Ishikawa (cell line): ENCODE measurements at regions not wholly inside any gene's neighbourhood (a gene's known extent, or its start where the extent isn't known, plus 50 kb on each side); places are given as distances from the start of the nearest gene placed in this dataset.

ENCODE experiments used
- CEBPB ChIP-seq: IDR thresholded peaks from 2 replicates; pipeline ENCODE4 v1.6.1; 2012
- CREB1 ChIP-seq: IDR thresholded peaks from 2 replicates; pipeline ENCODE4 v1.6.1; 2012; ENCODE audit warnings: low read depth
- EGR1 ChIP-seq: IDR thresholded peaks from 2 replicates; pipeline ENCODE4 v1.6.1; 2012
- EP300 ChIP-seq: IDR thresholded peaks from 2 replicates; pipeline ENCODE4 v1.6.1; 2012; ENCODE audit warnings: borderline replicate concordance
- FOXM1 ChIP-seq: IDR thresholded peaks from 2 replicates; pipeline ENCODE4 v1.6.1; 2012; ENCODE audit warnings: low read depth, borderline replicate concordance
- NFIC ChIP-seq: IDR thresholded peaks from 2 replicates; pipeline ENCODE4 v1.6.1; 2012
- RAD21 ChIP-seq: IDR thresholded peaks from 2 replicates; pipeline ENCODE4 v1.6.1; 2012; ENCODE audit warnings: low read depth
- TAF1 ChIP-seq: IDR thresholded peaks from 2 replicates; pipeline ENCODE4 v1.6.1; 2012; ENCODE audit warnings: low read depth, mild to moderate bottlenecking
- TCF12 ChIP-seq: IDR thresholded peaks from 2 replicates; pipeline ENCODE4 v1.6.1; 2012; ENCODE audit warnings: low read depth
- TEAD4 ChIP-seq: IDR thresholded peaks from 2 replicates; pipeline ENCODE4 v1.6.1; 2012
- USF1 ChIP-seq: IDR thresholded peaks from 2 replicates; pipeline ENCODE4 v1.6.1; 2012
- YY1 ChIP-seq: IDR thresholded peaks from 2 replicates; pipeline ENCODE4 v1.6.1; 2012; ENCODE audit warnings: low read depth
- ZBTB7A ChIP-seq: IDR thresholded peaks from 2 replicates; pipeline ENCODE4 v1.6.1; 2012; ENCODE audit warnings: low read depth
- TF ChIP-seq, protein P1 (sequence below): IDR thresholded peaks from 2 replicates; pipeline ENCODE4 v1.6.1; 2012
- TF ChIP-seq, protein P2 (sequence below): IDR thresholded peaks from 2 replicates; pipeline ENCODE4 v1.6.1; 2012; ENCODE audit warnings: low read depth, mild to moderate bottlenecking

DNA sequence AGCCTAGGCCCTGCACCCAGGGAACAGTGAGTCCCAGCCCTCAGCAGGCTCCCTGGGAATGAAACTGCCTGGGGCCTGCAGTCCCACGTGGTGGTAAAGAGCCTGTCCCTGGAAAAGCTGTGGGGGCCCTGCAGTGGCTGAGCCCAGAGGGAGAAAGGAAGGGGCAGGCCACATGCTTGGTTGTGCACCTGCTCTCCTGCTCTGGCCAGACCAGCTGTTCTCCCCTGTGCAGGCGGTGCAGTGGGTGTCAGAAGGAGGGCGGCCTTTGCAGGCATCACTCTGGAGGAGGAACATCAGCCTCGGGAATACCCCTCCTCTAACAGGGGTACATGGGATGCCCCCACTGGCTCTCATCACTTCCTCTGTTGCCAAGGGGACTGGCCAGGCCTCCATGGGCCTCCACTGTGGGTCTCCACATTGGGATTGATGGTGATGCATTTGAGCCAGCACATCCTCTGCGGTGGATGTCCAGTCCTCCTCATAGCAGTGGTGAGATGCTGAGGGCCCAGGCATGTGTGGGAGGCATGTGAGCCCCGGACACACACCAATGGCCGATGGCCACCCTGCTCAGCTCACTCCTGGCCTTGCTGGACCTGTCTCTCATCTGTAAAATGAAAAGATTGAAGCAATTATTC is 690.4 kb downstream of the BRD1 start:
- no peak for TF ChIP-seq EGR1

DNA sequence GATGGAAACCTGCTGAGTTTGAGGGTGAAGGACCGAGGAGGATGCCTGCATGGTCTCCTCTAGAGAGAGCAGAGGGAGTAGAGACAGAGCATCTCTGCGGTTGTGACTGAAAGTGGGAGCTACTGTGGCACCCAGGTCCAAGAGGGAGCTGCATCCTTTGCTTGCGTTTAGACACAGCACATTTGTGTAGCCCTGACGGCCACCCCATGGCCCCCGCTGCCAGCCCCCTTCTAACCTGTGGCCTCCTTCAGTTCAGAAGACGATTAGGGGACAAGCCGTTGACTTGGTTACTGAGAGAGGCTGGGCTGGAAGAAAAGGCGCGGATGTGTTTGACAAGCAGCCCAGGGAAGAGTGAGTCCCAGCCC is 690.9 kb downstream of the BRD1 start:
- TF ChIP-seq TAF1 (no peak), TCF12 (no peak), TEAD4 (no peak), CEBPB (no peak), NFIC (no peak), FOXM1 (no peak), RAD21 (no peak), EP300 (no peak), USF1 (no peak)
- TF ChIP-seq, protein P1, sequence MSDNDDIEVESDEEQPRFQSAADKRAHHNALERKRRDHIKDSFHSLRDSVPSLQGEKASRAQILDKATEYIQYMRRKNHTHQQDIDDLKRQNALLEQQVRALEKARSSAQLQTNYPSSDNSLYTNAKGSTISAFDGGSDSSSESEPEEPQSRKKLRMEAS, result no peak

DNA sequence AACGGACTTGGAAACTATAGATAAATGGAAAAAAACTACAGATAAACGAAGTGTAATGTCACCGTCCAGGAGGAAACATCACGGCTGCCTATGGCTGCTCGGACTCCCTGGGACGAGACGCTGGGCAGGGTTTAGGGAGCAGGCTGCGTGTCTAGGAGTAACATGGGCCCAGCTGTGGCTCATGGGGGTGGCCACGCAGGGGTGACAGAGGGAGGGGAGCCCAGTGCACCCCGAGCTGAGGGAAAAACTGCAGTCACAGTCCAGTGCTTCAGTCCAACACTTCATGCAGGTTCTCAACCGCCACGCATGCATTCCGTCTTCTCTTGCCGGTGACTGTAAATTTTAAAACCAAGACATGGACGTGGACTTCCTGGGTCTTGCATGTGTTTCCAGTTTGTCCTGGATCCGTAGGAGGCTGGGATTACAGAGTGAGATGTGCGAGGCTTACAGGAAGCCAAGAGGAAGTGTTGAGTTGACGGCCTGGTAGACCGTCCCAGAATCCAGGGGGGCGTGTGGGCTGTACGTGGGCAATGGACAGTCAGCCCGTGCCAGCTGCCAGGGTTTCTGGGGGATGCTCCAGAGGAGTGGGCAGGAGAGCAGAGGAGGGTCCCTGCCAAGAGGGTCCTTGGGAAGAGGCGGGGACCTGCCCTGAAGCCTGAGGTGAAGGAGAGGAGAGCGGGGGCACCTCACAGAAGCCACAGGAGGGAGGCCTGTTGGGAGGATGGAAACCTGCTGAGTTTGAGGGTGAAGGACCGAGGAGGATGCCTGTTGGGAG is 691.4 kb downstream of the BRD1 start:
- TF ChIP-seq USF1, result no peak
- TF ChIP-seq CEBPB, result no peak
- TF ChIP-seq FOXM1, result no peak
- no peak for TF ChIP-seq CREB1
- TF ChIP-seq, protein P2, sequence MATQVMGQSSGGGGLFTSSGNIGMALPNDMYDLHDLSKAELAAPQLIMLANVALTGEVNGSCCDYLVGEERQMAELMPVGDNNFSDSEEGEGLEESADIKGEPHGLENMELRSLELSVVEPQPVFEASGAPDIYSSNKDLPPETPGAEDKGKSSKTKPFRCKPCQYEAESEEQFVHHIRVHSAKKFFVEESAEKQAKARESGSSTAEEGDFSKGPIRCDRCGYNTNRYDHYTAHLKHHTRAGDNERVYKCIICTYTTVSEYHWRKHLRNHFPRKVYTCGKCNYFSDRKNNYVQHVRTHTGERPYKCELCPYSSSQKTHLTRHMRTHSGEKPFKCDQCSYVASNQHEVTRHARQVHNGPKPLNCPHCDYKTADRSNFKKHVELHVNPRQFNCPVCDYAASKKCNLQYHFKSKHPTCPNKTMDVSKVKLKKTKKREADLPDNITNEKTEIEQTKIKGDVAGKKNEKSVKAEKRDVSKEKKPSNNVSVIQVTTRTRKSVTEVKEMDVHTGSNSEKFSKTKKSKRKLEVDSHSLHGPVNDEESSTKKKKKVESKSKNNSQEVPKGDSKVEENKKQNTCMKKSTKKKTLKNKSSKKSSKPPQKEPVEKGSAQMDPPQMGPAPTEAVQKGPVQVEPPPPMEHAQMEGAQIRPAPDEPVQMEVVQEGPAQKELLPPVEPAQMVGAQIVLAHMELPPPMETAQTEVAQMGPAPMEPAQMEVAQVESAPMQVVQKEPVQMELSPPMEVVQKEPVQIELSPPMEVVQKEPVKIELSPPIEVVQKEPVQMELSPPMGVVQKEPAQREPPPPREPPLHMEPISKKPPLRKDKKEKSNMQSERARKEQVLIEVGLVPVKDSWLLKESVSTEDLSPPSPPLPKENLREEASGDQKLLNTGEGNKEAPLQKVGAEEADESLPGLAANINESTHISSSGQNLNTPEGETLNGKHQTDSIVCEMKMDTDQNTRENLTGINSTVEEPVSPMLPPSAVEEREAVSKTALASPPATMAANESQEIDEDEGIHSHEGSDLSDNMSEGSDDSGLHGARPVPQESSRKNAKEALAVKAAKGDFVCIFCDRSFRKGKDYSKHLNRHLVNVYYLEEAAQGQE, result no peak
- TF ChIP-seq NFIC, result no peak
- no peak for TF ChIP-seq EP300

- TF ChIP-seq NFIC (no peak), ZBTB7A (no peak), TAF1 (no peak), EGR1 (no peak), EP300 (no peak), CREB1 (no peak), TCF12 (no peak), RAD21 (no peak), TEAD4 (no peak), FOXM1 (no peak), YY1 (no peak), USF1 (no peak), CEBPB (no peak)
- TF ChIP-seq, protein P2, result no peak
- TF ChIP-seq, protein P1, result no peak
Measured at GRCh38 chr22:49134076-49134475, 693.6 kb downstream of the BRD1 start.

DNA sequence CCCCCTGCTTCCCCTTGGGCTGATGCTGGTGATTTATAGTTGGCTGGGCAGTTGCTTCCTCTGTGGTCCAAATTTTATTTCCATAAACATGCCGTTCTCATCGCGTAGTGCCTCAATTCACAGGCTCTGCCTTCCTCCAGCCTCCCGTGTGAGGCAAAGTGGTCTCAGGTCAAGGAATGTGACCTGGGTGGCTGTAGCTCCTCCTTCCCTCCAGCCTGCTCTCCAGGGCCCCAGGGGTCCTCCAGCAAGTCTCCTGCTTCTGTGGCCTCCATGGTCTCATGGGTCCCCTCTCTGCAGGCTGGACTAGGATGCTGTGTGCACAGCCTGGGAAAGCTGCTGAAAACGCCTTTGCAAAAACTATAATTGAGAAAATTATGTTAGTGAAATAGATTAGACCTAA is 694.1 kb downstream of the BRD1 start:
- TF ChIP-seq TAF1 (no peak), EP300 (no peak), NFIC (no peak), USF1 (no peak), TEAD4 (no peak), FOXM1 (no peak), TCF12 (no peak), CREB1 (no peak), CEBPB (no peak), ZBTB7A (no peak)
- TF ChIP-seq, protein P2, result no peak
